Progenitor cell of endocrine pancreas (in vitro differentiated cells): ENCODE measurements at regions not wholly inside any gene's neighbourhood (a gene's known extent, or its start where the extent isn't known, plus 50 kb on each side); places are given as distances from the start of the nearest gene placed in this dataset.

Experiments
- DNase-seq: peaks from one replicate; pipeline ENCODE4 v3.0.0; 2021; ENCODE audit warnings: low spot score; ENCODE audit not compliant: unreplicated experiment
- H3K27ac Mint-ChIP-seq: 2 replicates; pipeline ENCODE4 v1.8.0; 2021; ENCODE audit warnings: mild to moderate bottlenecking, moderate library complexity, mixed read lengths
- H3K27me3 Mint-ChIP-seq: 2 replicates; pipeline ENCODE4 v1.8.0; 2021; ENCODE audit warnings: mixed read lengths
- H3K36me3 Mint-ChIP-seq: 2 replicates; pipeline ENCODE4 v1.8.0; 2022; ENCODE audit warnings: mixed read lengths; ENCODE audit not compliant: insufficient read depth
- H3K4me1 Mint-ChIP-seq: 2 replicates; pipeline ENCODE4 v1.8.0; 2021; ENCODE audit warnings: low read depth, mixed read lengths
- H3K4me3 Mint-ChIP-seq: 2 replicates; pipeline ENCODE4 v1.8.0; 2021; ENCODE audit warnings: low read depth, mild to moderate bottlenecking, moderate library complexity, mixed read lengths
- H3K9me3 Mint-ChIP-seq: 2 replicates; pipeline ENCODE4 v1.8.0; 2021; ENCODE audit warnings: low read depth, mixed read lengths
- CTCF ChIP-seq: fragments of 200-600 bp; sonication (generic); IDR thresholded peaks from one replicate; pipeline ENCODE4 v1.5.0; 2021; ENCODE audit warnings: antibody characterized with exemption, mild to moderate bottlenecking; ENCODE audit not compliant: unreplicated experiment

GRCh38 chr5:12695651-12696050 is 791.4 kb upstream of the CTNND2 start:
- Mint-ChIP-seq H3K9me3 (no peaks in the 10 kb centered on the region), H3K27me3 (no peaks in the 10 kb centered on the region), H3K4me1 (peaks cover 6% of the 10 kb centered on the region), H3K36me3 (no peaks in the 10 kb centered on the region), H3K4me3 (no peak overlapping the region), H3K27ac (no peak overlapping the region)
- no peak for DNase-seq
- TF ChIP-seq CTCF = no peak

- Mint-ChIP-seq H3K27me3 (no peaks in the 10 kb centered on the region), H3K4me3 (peak overlapping the region; percentile 58), H3K9me3 (peaks cover 3% of the 10 kb centered on the region), H3K4me1 (peaks cover 7% of the 10 kb centered on the region), H3K27ac (peak overlapping the region; percentile 9), H3K36me3 (no peaks in the 10 kb centered on the region)
- no peak for DNase-seq
- TF ChIP-seq CTCF = no peak
Measured at GRCh38 chr5:12691330-12691729, 787.1 kb upstream of the CTNND2 start.

GRCh38 chr5:12690361-12690760 is 786.1 kb upstream of the CTNND2 start:
- H3K9me3 Mint-ChIP-seq = peaks cover 3% of the 10 kb centered on the region
- no peaks in the 10 kb centered on the region for H3K27me3 Mint-ChIP-seq
- DNase-seq = no peak
- H3K27ac Mint-ChIP-seq = no peak overlapping the region
- no peak for TF ChIP-seq CTCF
- H3K4me1 Mint-ChIP-seq = peaks cover 7% of the 10 kb centered on the region
- no peak overlapping the region for H3K4me3 Mint-ChIP-seq
- no peaks in the 10 kb centered on the region for H3K36me3 Mint-ChIP-seq

GRCh38 chr5:12683249-12683648 is 779.0 kb upstream of the CTNND2 start:
- Mint-ChIP-seq H3K9me3 (no peaks in the 10 kb centered on the region), H3K4me3 (no peak overlapping the region), H3K36me3 (no peaks in the 10 kb centered on the region), H3K4me1 (no peaks in the 10 kb centered on the region), H3K27ac (no peak overlapping the region), H3K27me3 (no peaks in the 10 kb centered on the region)
- DNase-seq = no peak
- TF ChIP-seq CTCF = no peak

DNA sequence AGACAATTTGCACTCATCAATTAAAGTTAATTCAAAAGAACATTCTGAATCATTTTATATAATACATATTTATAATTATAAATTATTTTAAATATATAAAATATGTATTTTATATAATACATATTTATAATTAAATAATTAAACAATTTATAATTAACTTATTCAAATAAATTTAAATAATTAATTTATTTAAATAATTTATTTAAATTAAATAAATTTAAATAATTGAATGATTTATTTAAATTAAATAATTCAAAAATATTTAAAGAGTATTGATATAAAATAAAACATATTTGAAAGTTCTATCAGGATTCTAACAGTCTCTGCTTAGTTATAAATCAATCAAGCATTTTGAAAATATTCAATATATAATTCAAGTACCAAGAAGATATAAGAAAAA is 775.5 kb upstream of the CTNND2 start:
- no peaks in the 10 kb centered on the region for H3K27me3 Mint-ChIP-seq
- H3K9me3 Mint-ChIP-seq = peaks cover 8% of the 10 kb centered on the region
- H3K36me3 Mint-ChIP-seq = peaks cover 3% of the 10 kb centered on the region

More for the DNA sequence above, 775.5 kb upstream of the CTNND2 start:
- Mint-ChIP-seq H3K4me1 (no peaks in the 10 kb centered on the region), H3K27ac (no peak overlapping the region), H3K4me3 (no peak overlapping the region)
- no peak for DNase-seq
- no peak for TF ChIP-seq CTCF
